ENCODE measurements at regions not wholly inside any gene's neighbourhood (a gene's known extent, or its start where the extent isn't known, plus 50 kb on each side); places are given as distances from the start of the nearest gene placed in this dataset.

GRCh38 chr6:88529726-88530125 lies 363.6 kb upstream of the CNR1 start:
- TF ChIP-seq CTCF (IDR thresholded peaks at IDR 0.05; ENCODE audit: low read depth, low read length, poor library complexity, severe bottlenecking), result no peak
- TF ChIP-seq EZH2phosphoT487 (IDR thresholded peaks at IDR 0.05; ENCODE audit: borderline replicate concordance, low read length), result no peak

Measured in DOHH2 (cell line).